GM21619 (cell line): ENCODE measurements at regions not wholly inside any gene's neighbourhood (a gene's known extent, or its start where the extent isn't known, plus 50 kb on each side); places are given as distances from the start of the nearest gene placed in this dataset.
"Not testable (repeated sequence)": the region's sequence is repeated elsewhere in the genome, so short reads cannot be mapped to it uniquely, and the experiment has no call there.

ENCODE experiments used
- ATAC-seq: cut with Tn5 transposase; IDR thresholded peaks from one replicate; pipeline ENCODE4 v1.9.1; 2021; ENCODE audit not compliant: unreplicated experiment

GRCh38 chr7:68914006-68914405, 684.3 kb upstream of the AUTS2 start:
- ATAC-seq, result no peak

- no peak for ATAC-seq
Measured at GRCh38 chr7:68917041-68917651, 681.1 kb upstream of the AUTS2 start.

- no peak for ATAC-seq
Measured at GRCh38 chr7:68918621-68919020, 679.7 kb upstream of the AUTS2 start.

GRCh38 chr7:68922850-68923249, 675.4 kb upstream of the AUTS2 start:
- ATAC-seq, result no peak

GRCh38 chr7:68925241-68925640, 673.0 kb upstream of the AUTS2 start:
- ATAC-seq, result no peak

- no peak for ATAC-seq
Measured at GRCh38 chr7:68929781-68930261, 668.5 kb upstream of the AUTS2 start.

- ATAC-seq, result no peak
Measured at GRCh38 chr7:68936471-68937035, 661.7 kb upstream of the AUTS2 start.

- no peak for ATAC-seq
Measured at GRCh38 chr7:68938151-68938550, 660.1 kb upstream of the AUTS2 start.

- ATAC-seq, result no peak
Measured at GRCh38 chr7:68943786-68944185, 654.5 kb upstream of the AUTS2 start.

GRCh38 chr7:68955656-68956055, 642.6 kb upstream of the AUTS2 start:
- no peak for ATAC-seq

- no peak for ATAC-seq
Measured at GRCh38 chr7:68958571-68958970, 639.7 kb upstream of the AUTS2 start.

- ATAC-seq, result no peak
Measured at GRCh38 chr7:68963552-68963951, 634.7 kb upstream of the AUTS2 start.

- ATAC-seq, result no peak
Measured at GRCh38 chr7:68964060-68964459, 634.2 kb upstream of the AUTS2 start.

GRCh38 chr7:68965351-68965750, 632.9 kb upstream of the AUTS2 start:
- no peak for ATAC-seq

GRCh38 chr7:68967598-68967997, 630.7 kb upstream of the AUTS2 start:
- ATAC-seq, result no peak

GRCh38 chr7:68969571-68969970, 628.7 kb upstream of the AUTS2 start:
- no peak for ATAC-seq

- ATAC-seq, result no peak
Measured at GRCh38 chr7:68971634-68972340, 626.5 kb upstream of the AUTS2 start.

- ATAC-seq, result no peak
Measured at GRCh38 chr7:68977385-68978055, 620.8 kb upstream of the AUTS2 start.

- ATAC-seq, result no peak
Measured at GRCh38 chr7:68978710-68979109, 619.6 kb upstream of the AUTS2 start.

GRCh38 chr7:68980011-68980410, 618.3 kb upstream of the AUTS2 start:
- ATAC-seq, result no peak

- ATAC-seq, result not testable (repeated sequence)
Measured at GRCh38 chr7:68980432-68980831, 617.8 kb upstream of the AUTS2 start.

GRCh38 chr7:68984306-68984705, 614.0 kb upstream of the AUTS2 start:
- no peak for ATAC-seq
